Activated CD4-positive, CD25-positive, alpha-beta regulatory T cell (primary cell): ENCODE measurements at regions not wholly inside any gene's neighbourhood (a gene's known extent, or its start where the extent isn't known, plus 50 kb on each side); places are given as distances from the start of the nearest gene placed in this dataset.
"Not testable (repeated sequence)": the region's sequence is repeated elsewhere in the genome, so short reads cannot be mapped to it uniquely, and the experiment has no call there.

Experiments used
- DNase-seq, 4 experiments: peaks; one replicate each; lab custom pipeline; 2025; lab: John Stamatoyannopoulos, UW

DNA sequence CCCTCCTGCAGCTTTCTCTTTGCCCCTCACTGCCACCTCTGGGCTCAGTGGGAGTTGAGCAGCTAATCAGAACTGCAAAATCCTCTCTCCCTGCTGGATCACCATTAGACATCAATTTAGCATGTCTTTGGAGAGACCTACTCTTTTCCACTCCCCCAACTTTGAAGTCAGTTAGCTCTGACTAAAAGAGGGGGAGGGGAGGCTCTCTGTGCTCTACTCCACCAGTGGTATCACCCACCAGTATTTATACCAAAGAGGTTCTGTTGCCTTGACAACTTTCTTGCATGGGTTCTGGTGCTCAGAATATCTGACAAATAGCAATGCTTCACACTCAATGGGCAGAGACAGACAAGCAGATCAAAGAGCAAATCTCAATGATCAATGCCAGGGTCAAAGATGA is 146.2 kb upstream of the ROPN1 start:
- no peak for DNase-seq

DNA sequence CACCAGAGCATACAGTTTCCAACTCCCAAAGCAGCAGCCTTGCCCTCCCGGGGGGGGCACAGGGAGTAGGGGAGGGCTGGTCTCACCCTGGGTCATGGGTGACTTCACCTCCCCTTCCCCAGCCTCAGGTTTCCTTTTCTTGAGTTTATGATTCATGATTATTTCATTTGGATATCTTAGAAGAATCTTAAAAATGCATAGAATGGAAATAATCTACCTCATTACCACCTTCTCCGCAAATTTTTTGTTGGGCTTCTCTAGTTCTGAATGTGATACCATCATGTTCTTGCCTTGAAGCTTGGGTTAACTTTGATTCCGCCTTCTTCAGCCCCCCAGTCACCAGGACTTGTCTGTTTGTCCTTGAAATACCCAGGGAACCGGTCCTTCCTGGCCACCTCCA is 148.8 kb upstream of the ROPN1 start:
- DNase-seq = no peak

- no peak for DNase-seq
These were observed 150.6 kb upstream of the ROPN1 start for GRCh38 chr3:124142389-124142970.

GRCh38 chr3:124143047-124143446 is 151.1 kb upstream of the ROPN1 start:
- DNase-seq = no peak

- no peak for DNase-seq
These were observed 152.3 kb upstream of the ROPN1 start for GRCh38 chr3:124144035-124144814.

DNA sequence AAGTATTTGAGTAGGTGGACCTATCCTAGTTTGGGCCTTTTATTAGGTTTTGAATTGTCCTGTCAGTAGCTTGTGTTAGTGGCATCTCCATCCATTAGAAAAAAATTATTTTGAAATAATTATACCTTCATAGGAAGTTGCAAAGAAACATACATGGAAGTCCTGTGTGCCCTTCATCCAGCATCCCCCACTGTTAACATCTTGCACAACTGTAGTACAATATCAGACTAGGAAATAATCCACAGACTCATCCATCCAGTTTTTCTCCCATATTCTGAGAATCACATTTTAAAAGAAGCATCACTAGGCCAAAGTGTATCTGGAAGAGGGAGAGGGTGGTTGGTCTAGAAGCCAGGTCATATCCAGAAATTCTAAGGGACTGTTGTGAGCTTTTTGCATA is 155.5 kb upstream of the ROPN1 start:
- DNase-seq = no peak

- no peak for DNase-seq
These were observed 156.0 kb upstream of the ROPN1 start for GRCh38 chr3:124147946-124148345.

DNA sequence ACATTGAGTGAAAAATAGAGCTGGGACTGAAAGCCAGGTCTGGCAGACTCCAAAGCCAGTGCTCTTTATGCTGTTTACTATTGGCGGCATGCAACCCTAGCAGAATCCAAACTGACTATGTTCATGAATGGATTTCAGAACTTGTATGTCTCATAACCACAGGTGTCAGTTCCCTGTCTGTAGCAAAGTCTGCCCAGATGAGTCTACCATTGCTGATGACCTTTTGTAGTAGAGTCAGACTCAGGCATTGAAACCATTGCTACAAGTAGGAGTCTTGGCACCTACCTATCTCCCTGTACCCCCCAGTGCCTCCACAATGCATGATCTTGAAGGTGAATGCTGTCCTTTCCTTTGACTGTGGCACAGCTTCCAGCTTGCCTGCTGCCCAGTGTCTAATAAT is 157.2 kb upstream of the ROPN1 start:
- no peak for DNase-seq

GRCh38 chr3:124149771-124150170 is 157.8 kb upstream of the ROPN1 start:
- no peak for DNase-seq

- not testable (repeated sequence) for DNase-seq
These were observed 161.0 kb upstream of the ROPN1 start for GRCh38 chr3:124152891-124153290.

GRCh38 chr3:124156866-124157712 is 165.2 kb upstream of the ROPN1 start:
- no peak for DNase-seq

DNA sequence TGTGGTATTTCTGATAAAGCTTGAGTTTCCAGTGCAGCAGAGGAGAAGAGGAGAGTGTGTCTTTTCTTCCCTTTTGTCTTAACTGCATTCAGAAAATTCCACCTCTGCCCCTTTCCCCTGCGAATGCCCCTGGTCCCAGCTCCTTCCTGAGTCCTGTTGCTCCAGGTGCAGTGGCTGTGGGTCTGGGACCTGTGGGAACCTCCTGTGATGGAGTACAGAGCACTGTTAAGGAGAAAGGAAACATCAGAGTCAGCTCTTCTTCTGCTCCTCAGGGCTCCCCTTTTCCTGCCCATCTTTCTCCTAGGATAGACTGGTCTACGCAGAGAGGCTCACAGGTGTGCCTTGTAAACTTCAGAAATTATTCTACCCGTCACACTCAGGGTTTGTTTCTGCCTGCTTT is 165.8 kb upstream of the ROPN1 start:
- DNase-seq = no peak

- DNase-seq = no peak
These were observed 166.4 kb upstream of the ROPN1 start for GRCh38 chr3:124158168-124158881.

DNA sequence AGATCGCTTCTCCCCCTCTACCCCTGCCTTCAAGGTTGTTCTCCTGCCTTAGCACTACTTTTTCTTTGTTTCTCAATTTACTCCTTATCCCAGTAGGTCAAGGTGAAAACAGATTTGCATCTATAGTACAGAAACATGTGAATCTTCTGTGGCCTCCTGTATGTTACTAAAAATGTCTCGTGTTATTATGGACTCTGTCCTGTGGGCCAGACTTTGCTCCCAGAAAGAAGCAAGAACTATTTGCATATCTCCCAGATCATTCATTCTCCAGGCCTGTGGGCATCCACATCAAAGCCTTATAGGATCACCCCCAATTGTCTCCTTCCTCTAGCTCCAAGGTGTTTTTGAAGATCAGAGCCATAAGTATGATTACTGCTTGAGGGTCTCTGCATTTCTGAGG is 169.5 kb upstream of the ROPN1 start:
- no peak for DNase-seq

DNA sequence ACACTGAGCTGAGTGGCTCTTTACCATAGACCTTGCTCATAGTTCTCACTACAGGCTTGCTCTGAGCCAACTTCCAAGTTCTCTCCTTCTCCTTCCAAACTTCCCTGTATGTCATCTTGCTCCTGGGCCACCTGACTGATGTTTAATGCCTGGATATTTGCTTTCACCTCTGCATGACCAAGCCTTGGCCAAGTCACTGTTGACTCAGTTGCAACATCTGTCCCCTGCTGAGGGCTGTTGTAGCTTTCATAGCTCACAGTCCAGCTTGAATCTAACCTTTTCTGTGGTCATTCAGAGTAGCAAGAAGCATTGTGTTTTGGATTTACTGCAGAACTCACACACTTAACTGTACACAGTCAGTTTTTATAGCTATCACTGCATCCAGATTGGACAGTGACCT is 171.8 kb upstream of the ROPN1 start:
- DNase-seq = no peak

GRCh38 chr3:124168271-124168670 is 176.3 kb upstream of the ROPN1 start:
- DNase-seq = no peak

DNA sequence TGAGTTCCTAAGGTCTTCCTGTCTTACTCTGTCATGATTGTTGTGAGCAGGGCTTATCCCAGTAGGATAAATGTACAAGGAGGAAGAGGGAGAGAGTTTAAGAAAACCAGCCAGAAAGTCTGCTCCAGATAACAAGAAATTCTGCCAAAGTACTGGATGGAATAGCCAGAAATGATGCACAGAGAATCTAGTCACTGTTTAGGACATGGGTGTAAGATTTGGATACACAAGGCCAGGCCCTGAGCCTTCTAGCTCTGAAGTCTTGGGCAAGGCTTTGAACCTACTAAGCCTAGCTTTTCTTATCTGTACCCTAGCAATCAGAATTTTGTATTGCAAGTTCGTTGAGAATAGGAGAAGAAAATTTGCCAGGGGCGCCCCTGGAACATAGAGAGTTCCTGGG is 180.4 kb upstream of the ROPN1 start:
- DNase-seq = no peak

DNA sequence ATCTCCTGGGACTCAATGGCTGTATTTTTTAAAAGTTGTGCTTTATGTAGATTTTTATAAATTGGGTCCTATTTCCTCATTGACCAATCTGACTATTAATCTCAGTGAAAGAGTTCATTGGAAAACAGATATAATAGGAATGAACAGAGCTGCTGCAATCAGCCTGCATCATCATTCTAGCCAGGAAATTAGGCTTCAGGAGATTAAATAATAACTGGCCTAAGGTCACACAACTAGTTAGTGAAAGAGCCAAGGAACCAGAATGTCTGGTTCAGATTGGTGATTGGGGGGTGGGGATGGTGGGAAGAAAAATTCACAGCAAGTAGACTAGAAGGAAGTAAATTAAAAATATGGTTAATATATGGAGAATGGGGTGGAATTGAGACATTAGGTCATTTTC is 180.9 kb upstream of the ROPN1 start:
- no peak for DNase-seq

- DNase-seq = no peak
These were observed 182.6 kb upstream of the ROPN1 start for GRCh38 chr3:124174476-124174875.

DNA sequence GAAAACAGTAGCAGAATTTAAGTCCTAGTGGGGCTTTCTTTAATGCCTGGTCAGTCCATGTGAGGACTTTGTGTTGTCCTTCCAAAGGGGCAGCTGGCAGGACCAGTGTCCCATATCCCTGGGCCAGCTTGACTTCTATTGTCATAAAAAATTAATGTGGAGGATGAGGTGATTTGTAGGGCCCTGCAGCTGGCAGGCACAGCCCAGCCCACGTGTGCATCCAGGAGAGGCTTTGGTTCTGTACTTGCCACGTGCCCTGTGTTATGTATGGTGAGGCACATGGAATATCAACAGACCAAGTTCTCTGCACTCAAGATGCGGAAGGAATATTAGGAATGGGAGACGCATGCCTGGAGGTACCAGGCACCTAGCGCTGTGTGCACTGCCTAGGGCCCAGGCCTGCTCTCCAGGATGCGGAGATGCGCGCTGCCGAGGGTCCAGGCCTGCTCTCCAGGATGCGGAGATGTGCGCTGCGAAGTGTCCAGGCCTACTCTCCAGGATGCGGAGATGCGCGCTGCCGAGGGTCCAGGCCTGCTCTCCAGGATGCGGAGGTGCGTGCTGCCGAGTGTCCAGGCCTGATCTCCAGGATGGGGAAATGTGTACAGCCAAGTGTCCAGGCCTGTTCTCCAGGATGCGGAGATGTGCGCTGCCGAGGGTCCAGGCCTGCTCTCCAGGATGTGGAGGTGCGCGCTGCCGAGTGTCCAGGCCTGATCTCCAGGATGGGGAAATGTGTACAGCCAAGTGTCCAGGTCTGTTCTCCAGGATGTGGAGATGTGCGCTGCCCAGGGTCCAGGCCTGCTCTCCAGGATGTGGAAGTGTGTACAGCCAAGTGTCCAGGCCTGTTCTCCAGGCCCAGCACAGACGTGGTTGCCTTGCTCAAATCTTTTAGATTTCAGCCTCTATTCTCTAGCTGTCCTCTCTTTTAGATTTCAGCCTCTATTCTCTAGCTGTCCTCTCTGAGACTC is 183.3 kb upstream of the ROPN1 start:
- DNase-seq = no peak

- DNase-seq = no peak
These were observed 185.1 kb upstream of the ROPN1 start for GRCh38 chr3:124177071-124177470.
